Endothelial cell of umbilical vein (primary cell): ENCODE measurements at regions not wholly inside any gene's neighbourhood (a gene's known extent, or its start where the extent isn't known, plus 50 kb on each side); places are given as distances from the start of the nearest gene placed in this dataset.
A peak's percentile ranks its signal among the peaks of the same experiment; 100 is the strongest.

ENCODE experiments used
- BruUV-seq: library from RNA; stranded (reverse); fragments of 400-500 nt; replicated peaks from 2 replicates; lab custom pipeline; 2021; lab: Mats Ljungman, UMichigan
- CTCF ChIA-PET: fragments of 300-600, 350-600 bp; sonication (Branson Sonifier 250); formaldehyde crosslinking; loops from one replicate; lab custom pipeline; 2021; ENCODE audit warnings: antibody characterized with exemption, inconsistent platforms; lab: Charles Lee
- POLR2A ChIA-PET: fragments of 300-600, 350-600 bp; sonication (Branson Sonifier 250); formaldehyde crosslinking; loops from one replicate; lab custom pipeline; 2021; ENCODE audit warnings: antibody characterized with exemption, inconsistent platforms; lab: Charles Lee
- DNase-seq: peaks from one replicate; pipeline ENCODE4 v3.0.0-alpha.2; 2011; ENCODE audit warnings: low read depth, low spot score
- FAIRE-seq: peaks from 2 replicates; lab custom pipeline; 2011; peaks lifted over from hg19 to GRCh38; lab: Jason Lieb, UNC
- H2AFZ ChIP-seq: 2 replicates; pipeline ENCODE4 v1.6.0; 2012; ENCODE audit warnings: low read depth, low read length, control low read depth, inconsistent platforms
- H3K27ac ChIP-seq: 2 replicates; pipeline ENCODE4 v1.5.1; 2011; ENCODE audit warnings: low read depth, mild to moderate bottlenecking, control low read depth, low read length, moderate library complexity; ENCODE audit not compliant: insufficient read depth
- H3K27me3 ChIP-seq, 2 experiments: 2 replicates each; pipeline versions ENCODE4 v1.6.0 to v1.6.1; 2011; ENCODE audit warnings: low read length in 2 of 2, mixed read lengths in 1 of 2; ENCODE audit not compliant: control insufficient read depth in 2 of 2, insufficient read depth in 2 of 2
- H3K36me3 ChIP-seq, 2 experiments: 2 replicates in 1 of 2; 3 replicates in 1 of 2; pipeline ENCODE4 v1.5.1; 2011; ENCODE audit warnings: low read length in 2 of 2, mild to moderate bottlenecking in 1 of 2, moderate library complexity in 1 of 2; ENCODE audit not compliant: control insufficient read depth in 2 of 2, insufficient read depth in 2 of 2; ENCODE audit errors: extremely low read depth in 1 of 2
- H3K4me1 ChIP-seq: 3 replicates; pipeline ENCODE4 v1.5.1; 2011; ENCODE audit warnings: mild to moderate bottlenecking, low read length; ENCODE audit not compliant: control insufficient read depth, insufficient read depth; ENCODE audit errors: extremely low read depth
- H3K4me2 ChIP-seq: 2 replicates; pipeline ENCODE4 v1.6.1; 2011; ENCODE audit warnings: low read length, control low read depth, mixed read lengths; ENCODE audit not compliant: insufficient read depth
- H3K4me3 ChIP-seq, 3 experiments: fragments of 200-600 bp in 1 of 3; sonication (generic), shearing (Covaris generic) in 1 of 3; replicated peaks in 1 of 3; 2 replicates each; pipeline ENCODE4 v1.5.1; 2011 to 2016; ENCODE audit warnings: control low read depth in 3 of 3, low read length in 3 of 3, mild to moderate bottlenecking in 2 of 3, inconsistent platforms in 1 of 3, low read depth in 1 of 3, moderate library complexity in 1 of 3; ENCODE audit not compliant: insufficient read depth in 1 of 3
- H3K79me2 ChIP-seq: 2 replicates; pipeline ENCODE4 v1.6.0; 2012; ENCODE audit warnings: low read length, inconsistent platforms; ENCODE audit not compliant: control insufficient read depth, insufficient read depth
- H3K9ac ChIP-seq: replicated peaks from 2 replicates; pipeline ENCODE3; 2011; ENCODE audit warnings: low read length, control low read depth; ENCODE audit not compliant: insufficient read depth; ENCODE audit errors: extremely low read depth
- H3K9me1 ChIP-seq: replicated peaks from 3 replicates; pipeline ENCODE4 v1.6.0; 2011; ENCODE audit warnings: mild to moderate bottlenecking, low read length; ENCODE audit not compliant: control insufficient read depth, insufficient read depth; ENCODE audit errors: extremely low read depth
- H3K9me3 ChIP-seq: replicated peaks from 2 replicates; pipeline ENCODE4 v1.5.1; 2012; ENCODE audit warnings: low read length, inconsistent platforms; ENCODE audit not compliant: control insufficient read depth, insufficient read depth
- H4K20me1 ChIP-seq: replicated peaks from 2 replicates; pipeline ENCODE3; 2011; ENCODE audit warnings: mild to moderate bottlenecking, low read length; ENCODE audit not compliant: control insufficient read depth, insufficient read depth; ENCODE audit errors: extremely low read depth
- EZH2 ChIP-seq: IDR thresholded peaks from 2 replicates; pipeline ENCODE4 v1.6.1; 2012; ENCODE audit warnings: borderline replicate concordance, low read depth, mild to moderate bottlenecking, moderate library complexity, low read length, inconsistent platforms; ENCODE audit not compliant: severe bottlenecking
- JUN ChIP-seq: IDR thresholded peaks from 2 replicates; pipeline ENCODE4 v1.6.1; 2011; ENCODE audit warnings: borderline replicate concordance, low read depth; ENCODE audit not compliant: insufficient read length, insufficient read depth
- MYC ChIP-seq: IDR thresholded peaks from one replicate; pipeline ENCODE4 v1.6.1; 2011; ENCODE audit warnings: mild to moderate bottlenecking, low read depth, low read length
- POLR2A ChIP-seq: IDR thresholded peaks from 2 replicates; pipeline ENCODE4 v1.6.1; 2012; ENCODE audit warnings: low read depth, mild to moderate bottlenecking, control low read depth, low read length
- dilution Hi-C: fragments of 300-500 bp; cut with MboI; formaldehyde crosslinking; loops from one replicate; pipeline ENCODE4 v1.15.0; 2019; ENCODE audit warnings: low sequenced_read_pairs; ENCODE audit not compliant: extremely low pct_ligation_motif_present
- intact Hi-C: fragments of 100-400 bp; cut with micrococcal nuclease; formaldehyde crosslinking; loops from one replicate; pipeline ENCODE4 v1.10.0; 2022

DNA sequence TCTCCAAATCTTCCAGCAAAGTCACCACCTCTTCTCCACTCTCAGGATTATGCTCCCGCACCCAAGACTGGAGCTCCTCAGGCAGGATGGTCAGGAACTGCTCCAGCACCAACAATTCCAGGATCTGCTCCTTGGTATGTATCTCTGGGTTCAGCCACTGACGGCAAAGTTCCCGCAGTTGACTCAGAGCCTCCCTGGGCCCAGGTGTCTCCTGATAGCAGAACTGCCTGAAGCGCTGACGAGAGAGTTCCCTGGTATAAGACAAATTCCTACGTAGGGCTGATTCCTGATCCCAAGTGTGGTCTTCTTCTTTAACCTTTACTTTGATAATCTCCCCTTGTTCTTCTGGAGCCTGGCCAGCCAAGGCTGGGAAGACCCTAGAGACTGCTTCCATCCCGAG lies 60.6 kb downstream of the GPX5 start:
- Histone ChIP-seq H3K4me1 (peaks cover 12% of the 10 kb centered on the region), H3K36me3 (no peaks in the 10 kb centered on the region), H3K79me2 (no peaks in the 10 kb centered on the region), H3K27ac (no peak overlapping the region), H3K9me3 (no peaks in the 10 kb centered on the region), H3K27me3 (peaks cover 22 to 41% of the 10 kb centered on the region in 2 experiments), H3K9me1 (no peaks in the 10 kb centered on the region), H2AFZ (no peak overlapping the region), H3K9ac (no peak overlapping the region), H3K4me2 (peak overlapping the region; percentile 70), H4K20me1 (no peaks in the 10 kb centered on the region), H3K4me3 (no peak overlapping the region)
- intact Hi-C loops = loop anchor here (2.0 to 10.0 kb wide), 4 partner anchors 189 to 682 kb away; partner anchors contain the start of gene ZSCAN12
- ChIA-PET CTCF (interaction anchor here (1.2 to 2.2 kb wide), 2 partner anchors 21 to 44 kb away, joined by 3 to 7 read pairs; no protein-coding TSS in a partner anchor), POLR2A (no interaction called here)
- FAIRE-seq = no peak
- TF ChIP-seq POLR2A (no peak), JUN (no peak), EZH2 (no peak), MYC (no peak)
- no peak for DNase-seq
- no TSS peak for BruUV-seq
- dilution Hi-C loops = no loop called here

DNA sequence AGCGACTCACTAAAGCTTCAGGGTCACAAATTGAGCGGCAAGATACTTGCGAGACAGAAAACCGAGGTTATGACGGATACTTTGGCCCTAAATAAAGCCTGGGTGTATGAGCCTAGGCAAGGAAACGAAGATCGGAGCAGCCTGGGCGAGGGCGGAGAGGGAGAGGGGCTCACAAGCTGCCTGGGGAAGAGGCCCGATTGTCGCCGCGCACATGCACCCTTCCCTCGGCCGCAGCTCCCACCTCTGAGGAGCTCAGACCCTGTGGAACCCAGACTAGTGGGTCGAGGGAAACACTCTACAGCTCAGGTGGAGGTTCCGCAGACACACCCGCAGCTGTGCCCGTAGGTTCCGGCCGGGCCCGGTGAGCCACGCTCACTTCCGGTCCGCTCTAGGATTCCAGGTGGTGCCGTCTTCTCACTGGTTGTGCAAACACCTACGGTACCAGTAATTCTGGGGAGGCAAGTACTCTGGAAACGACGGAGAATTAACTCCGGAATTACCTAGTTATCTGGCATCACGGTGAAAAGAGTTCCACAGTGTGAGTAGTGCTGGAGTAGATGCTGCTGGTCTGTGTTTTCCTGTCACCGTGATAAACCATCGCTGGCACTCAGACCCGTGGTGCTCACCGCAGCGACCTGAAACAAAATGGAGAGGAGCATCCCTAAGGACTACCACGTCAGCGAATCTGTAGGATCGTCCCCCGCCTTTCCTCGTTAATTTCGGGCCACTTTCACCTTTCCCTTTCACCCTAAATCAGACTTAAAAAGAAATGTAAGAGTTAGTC lies 61.5 kb downstream of the GPX5 start:
- dilution Hi-C loops = no loop called here

More for the DNA sequence above, 61.5 kb downstream of the GPX5 start:
- Histone ChIP-seq H3K4me2 (peak overlapping the region; percentile 70), H3K9me1 (no peaks in the 10 kb centered on the region), H3K36me3 (no peaks in the 10 kb centered on the region), H3K4me3 (peak overlapping the region; percentile 6 to 50 (median 25)), H3K9ac (no peak overlapping the region), H3K4me1 (peaks cover 12% of the 10 kb centered on the region), H3K79me2 (no peaks in the 10 kb centered on the region), H3K9me3 (no peaks in the 10 kb centered on the region), H3K27ac (no peak overlapping the region), H4K20me1 (no peaks in the 10 kb centered on the region), H3K27me3 (peaks cover 22 to 47% of the 10 kb centered on the region in 2 experiments), H2AFZ (peak overlapping the region; percentile 65)
- DNase-seq = no peak
- intact Hi-C loops = loop anchor here (2.0 to 10.0 kb wide), 4 partner anchors 190 to 682 kb away; partner anchors contain the start of gene ZSCAN12
- ChIA-PET CTCF (interaction anchor here (0.5 to 2.2 kb wide), 3 partner anchors 20 to 476 kb away, joined by 3 to 7 read pairs (median 3); no protein-coding TSS in a partner anchor), POLR2A (no interaction called here)
- BruUV-seq = no TSS peak
- FAIRE-seq = no peak
- peak; percentile 28 for TF ChIP-seq EZH2
- no peak for TF ChIP-seq POLR2A
